RWPE2 (cell line): ENCODE measurements at regions not wholly inside any gene's neighbourhood (a gene's known extent, or its start where the extent isn't known, plus 50 kb on each side); places are given as distances from the start of the nearest gene placed in this dataset.

Experiments used
- ATAC-seq: fragments of 200-7000 bp; cut with Tn5 transposase; 3 replicates; pipeline ENCODE4 v1.9.1; 2021; ENCODE audit warnings: low read depth
- DNase-seq: peaks from one replicate; pipeline ENCODE4 v3.0.0-alpha.2; 2020; ENCODE audit warnings: low spot score
- H3K27ac ChIP-seq: fragments of 450-650 bp; 2 replicates; pipeline ENCODE4 v1.5.1; 2017; ENCODE audit warnings: mild to moderate bottlenecking; ENCODE audit not compliant: poor library complexity, severe bottlenecking
- H3K27me3 ChIP-seq: fragments of 250-450 bp; sonication (Bioruptor Pico); 2 replicates; pipeline ENCODE4 v1.5.1; 2021; ENCODE audit warnings: mild to moderate bottlenecking, moderate library complexity; ENCODE audit not compliant: insufficient read depth, poor library complexity, severe bottlenecking
- H3K36me3 ChIP-seq: fragments of 250-450 bp; sonication (Bioruptor Pico); 2 replicates; pipeline ENCODE4 v1.5.1; 2020; ENCODE audit warnings: low read depth, mild to moderate bottlenecking, moderate library complexity
- H3K4me1 ChIP-seq: fragments of 250-450 bp; sonication (Bioruptor Pico); 2 replicates; pipeline ENCODE4 v1.5.1; 2021; ENCODE audit warnings: mild to moderate bottlenecking, moderate library complexity; ENCODE audit not compliant: insufficient read depth, poor library complexity, severe bottlenecking
- H3K4me3 ChIP-seq: fragments of 250-450 bp; sonication (Bioruptor Pico); 2 replicates; pipeline ENCODE4 v1.5.1; 2021; ENCODE audit warnings: mild to moderate bottlenecking, moderate library complexity; ENCODE audit not compliant: severe bottlenecking
- H3K9me3 ChIP-seq: fragments of 250-450 bp; sonication (Bioruptor Pico); 2 replicates; pipeline ENCODE4 v1.5.1; 2021; ENCODE audit warnings: mild to moderate bottlenecking, moderate library complexity; ENCODE audit not compliant: severe bottlenecking
- CTCF ChIP-seq: fragments of 450-650 bp; IDR thresholded peaks from one replicate; pipeline ENCODE4 v1.5.1; 2017; ENCODE audit warnings: mild to moderate bottlenecking, moderate library complexity; ENCODE audit not compliant: poor library complexity, severe bottlenecking

- ATAC-seq: no peak
- H3K27me3 ChIP-seq: no peaks in the 10 kb centered on the region
Measured at GRCh38 chr3:164479978-164480377, 598.3 kb downstream of the SI start.

GRCh38 chr3:164479406-164479805, 598.9 kb downstream of the SI start:
- DNase-seq (no peak), ATAC-seq (no peak)
- TF ChIP-seq CTCF: no peak

More at GRCh38 chr3:164479978-164480377, 598.3 kb downstream of the SI start:
- Histone ChIP-seq H3K27ac (no peak overlapping the region), H3K4me3 (no peak overlapping the region), H3K36me3 (no peaks in the 10 kb centered on the region), H3K4me1 (no peaks in the 10 kb centered on the region), H3K9me3 (no peaks in the 10 kb centered on the region)
- no peak for TF ChIP-seq CTCF
- no peak for DNase-seq

GRCh38 chr3:164478323-164478722, 600.0 kb downstream of the SI start:
- H3K9me3 ChIP-seq: no peaks in the 10 kb centered on the region
- no peak overlapping the region for H3K27ac ChIP-seq
- DNase-seq (no peak), ATAC-seq (no peak)
- H3K4me3 ChIP-seq: no peak overlapping the region
- no peaks in the 10 kb centered on the region for H3K36me3 ChIP-seq
- H3K27me3 ChIP-seq: no peaks in the 10 kb centered on the region
- no peak for TF ChIP-seq CTCF
- no peaks in the 10 kb centered on the region for H3K4me1 ChIP-seq

More at GRCh38 chr3:164479406-164479805, 598.9 kb downstream of the SI start:
- no peaks in the 10 kb centered on the region for H3K36me3 ChIP-seq
- H3K4me3 ChIP-seq: no peak overlapping the region
- H3K4me1 ChIP-seq: no peaks in the 10 kb centered on the region
- no peaks in the 10 kb centered on the region for H3K27me3 ChIP-seq
- H3K27ac ChIP-seq: no peak overlapping the region
- H3K9me3 ChIP-seq: no peaks in the 10 kb centered on the region

GRCh38 chr3:164477403-164477802, 600.9 kb downstream of the SI start:
- no peak for ATAC-seq
- no peak for TF ChIP-seq CTCF
- no peaks in the 10 kb centered on the region for H3K27me3 ChIP-seq

GRCh38 chr3:164476631-164477030, 601.7 kb downstream of the SI start:
- H3K4me3 ChIP-seq: no peak overlapping the region
- no peak for ATAC-seq
- DNase-seq: no peak
- H3K36me3 ChIP-seq: no peaks in the 10 kb centered on the region
- no peaks in the 10 kb centered on the region for H3K9me3 ChIP-seq
- no peaks in the 10 kb centered on the region for H3K4me1 ChIP-seq
- H3K27ac ChIP-seq: no peak overlapping the region
- H3K27me3 ChIP-seq: no peaks in the 10 kb centered on the region
- no peak for TF ChIP-seq CTCF

More at GRCh38 chr3:164477403-164477802, 600.9 kb downstream of the SI start:
- no peak overlapping the region for H3K4me3 ChIP-seq
- no peaks in the 10 kb centered on the region for H3K9me3 ChIP-seq
- DNase-seq: no peak
- H3K27ac ChIP-seq: no peak overlapping the region
- no peaks in the 10 kb centered on the region for H3K4me1 ChIP-seq
- H3K36me3 ChIP-seq: no peaks in the 10 kb centered on the region
